SK-N-SH treated with all-trans-retinoic acid at 6 μM for 48 hours (cell line): ENCODE measurements at regions not wholly inside any gene's neighbourhood (a gene's known extent, or its start where the extent isn't known, plus 50 kb on each side); places are given as distances from the start of the nearest gene placed in this dataset.

ENCODE experiments used
- ATAC-seq: fragments of 200-7000 bp; cut with Tn5 transposase; 3 replicates; pipeline ENCODE4 v1.9.1; 2020; ENCODE audit warnings: mild to moderate bottlenecking, moderate library complexity
- ARNTL ChIP-seq: fragments of 450-650 bp; formaldehyde crosslinking; IDR thresholded peaks from 2 replicates; pipeline ENCODE4 v1.5.0; 2020; ENCODE audit warnings: low read depth, mild to moderate bottlenecking, moderate library complexity, borderline replicate concordance
- CSRNP3 ChIP-seq: fragments of 250-450 bp; sonication (Bioruptor Pico); IDR thresholded peaks from 2 replicates; pipeline ENCODE4 v1.5.1; 2021; ENCODE audit warnings: mild to moderate bottlenecking, moderate library complexity
- GLIS3 ChIP-seq: fragments of 250-450 bp; sonication (Bioruptor Pico); IDR thresholded peaks from 2 replicates; pipeline ENCODE4 v1.5.0; 2020; ENCODE audit warnings: mild to moderate bottlenecking, moderate library complexity
- ISL1 ChIP-seq: fragments of 250-450 bp; sonication (Bioruptor Pico); IDR thresholded peaks from 2 replicates; pipeline ENCODE4 v2.1.2; 2022; ENCODE audit warnings: mild to moderate bottlenecking, moderate library complexity
- OSR1 ChIP-seq: fragments of 250-450 bp; sonication (Bioruptor Pico); IDR thresholded peaks from 2 replicates; pipeline ENCODE4 v1.8.0; 2022; ENCODE audit warnings: moderate library complexity, mild to moderate bottlenecking, inconsistent platforms
- POU6F1 ChIP-seq: fragments of 250-450 bp; sonication (Bioruptor Pico); IDR thresholded peaks from 2 replicates; pipeline ENCODE4 v1.8.0; 2021; ENCODE audit warnings: low read depth, mild to moderate bottlenecking, moderate library complexity, borderline replicate concordance
- PPARA ChIP-seq: fragments of 250-450 bp; sonication (Bioruptor Pico); IDR thresholded peaks from 2 replicates; pipeline ENCODE4 v1.5.0; 2020; ENCODE audit warnings: mild to moderate bottlenecking, borderline replicate concordance
- RARB ChIP-seq: fragments of 250-450 bp; sonication (Bioruptor Pico); IDR thresholded peaks from 2 replicates; pipeline ENCODE4 v1.8.0; 2021; ENCODE audit warnings: mild to moderate bottlenecking, moderate library complexity
- SNAI2 ChIP-seq: fragments of 250-450 bp; sonication (Bioruptor Pico); IDR thresholded peaks from 2 replicates; pipeline ENCODE4 v1.5.0; 2020; ENCODE audit warnings: mild to moderate bottlenecking, moderate library complexity
- TCF4 ChIP-seq: fragments of 250-450 bp; sonication (Bioruptor Pico); IDR thresholded peaks from 2 replicates; pipeline ENCODE4 v1.8.0; 2021; ENCODE audit warnings: mild to moderate bottlenecking, moderate library complexity, borderline replicate concordance
- TOX ChIP-seq: fragments of 250-450 bp; sonication (Bioruptor Pico); IDR thresholded peaks from 2 replicates; pipeline ENCODE4 v1.8.0; 2021; ENCODE audit warnings: mild to moderate bottlenecking, moderate library complexity, borderline replicate concordance
- TSHZ2 ChIP-seq: fragments of 250-450 bp; sonication (Bioruptor Pico); IDR thresholded peaks from 2 replicates; pipeline ENCODE4 v1.5.0; 2020; ENCODE audit warnings: mild to moderate bottlenecking, moderate library complexity
- ZC3H10 ChIP-seq: fragments of 250-450 bp; sonication (Bioruptor Pico); IDR thresholded peaks from 2 replicates; pipeline ENCODE4 v1.5.1; 2021; ENCODE audit warnings: mild to moderate bottlenecking, moderate library complexity
- ZFP3 ChIP-seq: fragments of 250-450 bp; sonication (Bioruptor Pico); IDR thresholded peaks from 2 replicates; pipeline ENCODE4 v1.5.0; 2020; ENCODE audit warnings: mild to moderate bottlenecking, moderate library complexity
- ZFP30 ChIP-seq: fragments of 450-650 bp; formaldehyde crosslinking; IDR thresholded peaks from 2 replicates; pipeline ENCODE4 v1.5.0; 2022; ENCODE audit warnings: mild to moderate bottlenecking, moderate library complexity
- ZNF565 ChIP-seq: fragments of 450-650 bp; formaldehyde crosslinking; conservative IDR thresholded peaks from 2 replicates; pipeline ENCODE4 v1.5.0; 2020; ENCODE audit warnings: low read depth, mild to moderate bottlenecking, moderate library complexity
- ZNF70 ChIP-seq: fragments of 450-650 bp; formaldehyde crosslinking; IDR thresholded peaks from 2 replicates; pipeline ENCODE4 v1.5.0; 2020; ENCODE audit warnings: mild to moderate bottlenecking, moderate library complexity
- ZNF8 ChIP-seq: fragments of 450-650 bp; formaldehyde crosslinking; IDR thresholded peaks from 2 replicates; pipeline ENCODE4 v1.5.0; 2020; ENCODE audit warnings: mild to moderate bottlenecking, moderate library complexity

DNA sequence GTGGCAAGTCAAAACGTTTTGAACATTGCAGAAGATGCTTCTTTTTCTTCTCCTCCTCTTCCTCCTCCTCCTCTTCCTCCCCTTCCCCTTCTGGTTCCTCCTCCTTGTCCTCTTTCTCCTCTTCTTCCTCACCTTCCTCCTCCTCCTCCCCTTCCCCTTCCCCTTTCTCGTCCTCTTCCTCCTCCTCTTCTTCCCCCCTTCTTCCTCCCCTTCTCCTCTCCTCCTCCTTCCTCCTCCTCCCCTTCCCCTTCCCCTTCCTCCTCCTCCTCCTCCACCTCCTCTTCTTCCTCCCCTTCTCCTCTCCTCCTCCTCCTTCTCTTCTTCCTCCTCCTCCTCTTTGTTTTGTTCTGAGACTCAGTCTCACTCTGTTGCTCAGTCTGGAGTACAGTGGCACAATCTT lies 167.0 kb upstream of the SV2C start:
- TF ChIP-seq GLIS3 (no peak), ZFP3 (no peak), PPARA (CRISPR knock-in tag) (no peak), ZFP30 (CRISPR knock-in tag) (no peak), ISL1 (CRISPR knock-in tag) (no peak), ZC3H10 (no peak), OSR1 (no peak), POU6F1 (CRISPR knock-in tag) (no peak)
- no peak for ATAC-seq

DNA sequence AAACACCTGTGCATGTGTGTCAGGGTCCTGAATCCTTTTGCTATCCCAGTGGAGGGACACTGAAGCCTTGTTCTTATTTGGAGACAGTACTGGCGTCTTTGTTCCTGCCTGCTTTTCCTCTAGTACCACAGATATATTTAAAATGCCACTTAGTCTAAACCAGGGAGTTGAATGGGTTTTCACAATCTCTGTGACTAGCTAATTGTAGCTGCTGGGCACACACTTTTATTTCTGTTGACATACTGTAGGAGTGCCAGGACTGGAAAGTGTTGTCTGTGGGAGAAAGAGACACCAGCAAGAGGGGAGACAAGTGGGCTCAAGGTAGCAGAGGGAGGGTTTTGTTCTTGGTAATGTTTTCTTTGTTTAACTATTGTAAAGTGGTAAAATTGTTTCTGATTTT lies 174.0 kb upstream of the SV2C start:
- no peak for ATAC-seq
- TF ChIP-seq ZNF70 (CRISPR knock-in tag) (no peak), ZC3H10 (no peak), CSRNP3 (CRISPR knock-in tag) (no peak), ARNTL (CRISPR knock-in tag) (no peak)

GRCh38 chr5:75907651-75908050 lies 175.5 kb upstream of the SV2C start:
- peak; percentile 18; the same call in 1 of the 3 replicates for ATAC-seq
- 0 out of 2 replicates have a peak, but pooled peaks have one; percentile 19 for TF ChIP-seq TCF4 (CRISPR knock-in tag)
- no peak for TF ChIP-seq ZFP30 (CRISPR knock-in tag)
- TF ChIP-seq, all 23 proteins: peak for 1

DNA sequence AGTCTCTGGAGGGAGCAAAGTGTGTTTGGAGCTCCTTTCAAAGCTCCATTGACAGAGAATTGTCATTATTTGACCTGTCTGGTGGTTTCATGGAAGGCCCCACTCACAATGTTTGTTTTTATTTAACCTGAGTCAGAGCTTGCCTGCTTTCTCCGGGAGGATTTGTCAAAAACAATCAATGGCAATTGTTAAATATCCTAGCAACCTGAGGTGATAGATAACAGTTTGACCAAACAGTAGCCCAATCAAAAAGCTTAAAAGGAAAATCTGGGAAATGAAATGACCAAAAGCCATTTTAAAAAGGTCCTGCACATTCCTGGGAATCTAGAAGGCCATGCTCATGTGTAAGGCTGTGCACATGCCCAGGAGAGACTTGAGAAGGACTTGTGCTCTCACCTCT lies 177.2 kb upstream of the POC5 start:
- no peak for ATAC-seq
- TF ChIP-seq GLIS3 (no peak), CSRNP3 (CRISPR knock-in tag) (no peak), ZFP30 (CRISPR knock-in tag) (no peak), ZNF565 (CRISPR knock-in tag) (no peak), SNAI2 (CRISPR knock-in tag) (no peak), ZNF70 (CRISPR knock-in tag) (no peak)

DNA sequence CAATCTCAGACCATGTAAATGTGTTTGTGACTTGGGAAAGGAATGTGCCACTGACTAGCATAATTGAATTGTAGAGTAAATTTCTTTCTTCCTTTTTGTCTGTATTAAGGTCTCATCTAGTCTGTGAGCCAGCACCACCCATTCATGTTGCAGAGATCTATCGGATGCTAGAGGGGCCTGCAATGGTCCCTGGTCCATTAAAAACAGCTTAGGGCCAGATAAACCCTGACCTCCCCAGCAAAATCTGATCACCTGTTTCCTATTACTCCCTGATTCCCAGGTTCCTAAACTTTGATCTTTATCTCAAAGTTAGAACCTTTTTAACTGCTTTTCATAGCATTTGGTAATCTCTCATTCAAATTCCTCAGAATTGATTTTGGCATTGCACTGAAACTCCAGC lies 174.5 kb upstream of the POC5 start:
- no peak for ATAC-seq

GRCh38 chr5:75891020-75891419 lies 173.8 kb upstream of the POC5 start:
- no peak for TF ChIP-seq ARNTL (CRISPR knock-in tag)
- TF ChIP-seq TCF4 (CRISPR knock-in tag) = no peak
- no peak for TF ChIP-seq ZFP30 (CRISPR knock-in tag)
- no peak for TF ChIP-seq ZNF8 (CRISPR knock-in tag)
- no peak for TF ChIP-seq RARB (CRISPR knock-in tag)
- TF ChIP-seq ZNF70 (CRISPR knock-in tag) = no peak
- no peak for TF ChIP-seq PPARA (CRISPR knock-in tag)
- no peak for TF ChIP-seq GLIS3
- no peak for TF ChIP-seq TOX (CRISPR knock-in tag)
- no peak for TF ChIP-seq ZNF565 (CRISPR knock-in tag)
- no peak for TF ChIP-seq SNAI2 (CRISPR knock-in tag)
- TF ChIP-seq, all 23 proteins: peak for 0
- no peak for ATAC-seq

More for the DNA sequence above, 174.5 kb upstream of the POC5 start:
- TF ChIP-seq GLIS3 = no peak
- 0 out of 2 replicates have a peak, but pooled peaks have one; percentile 14 for TF ChIP-seq TCF4 (CRISPR knock-in tag)

GRCh38 chr5:75890546-75890945 lies 173.3 kb upstream of the POC5 start:
- no peak for ATAC-seq
- no peak for TF ChIP-seq TOX (CRISPR knock-in tag)
- TF ChIP-seq POU6F1 (CRISPR knock-in tag) = no peak
- TF ChIP-seq ISL1 (CRISPR knock-in tag) = no peak
- no peak for TF ChIP-seq TSHZ2 (CRISPR knock-in tag)
- no peak for TF ChIP-seq CSRNP3 (CRISPR knock-in tag)
- TF ChIP-seq SNAI2 (CRISPR knock-in tag) = no peak
